ENCODE measurements at regions not wholly inside any gene's neighbourhood (a gene's known extent, or its start where the extent isn't known, plus 50 kb on each side); places are given as distances from the start of the nearest gene placed in this dataset.

DNA sequence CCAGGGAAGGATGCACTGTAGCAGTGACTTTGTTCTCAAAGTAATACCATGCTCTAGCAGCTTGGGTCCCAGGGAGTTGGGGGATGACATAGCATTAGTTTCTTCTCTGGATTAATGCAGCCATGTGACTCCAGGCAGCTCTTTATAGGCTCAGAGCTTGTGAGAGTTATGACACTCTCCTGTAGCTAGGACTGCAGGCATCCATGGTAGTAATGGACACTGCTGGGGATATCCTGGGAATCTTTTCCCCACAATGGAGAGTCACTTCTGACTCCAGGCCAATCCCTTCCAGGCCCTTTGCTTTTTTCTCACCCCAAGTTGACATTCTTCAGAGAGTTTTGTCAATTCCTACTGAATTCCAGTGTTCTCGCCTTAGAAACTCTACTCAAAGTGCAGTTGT lies 270.9 kb downstream of the COG6 start:
- TF ChIP-seq, protein P1, sequence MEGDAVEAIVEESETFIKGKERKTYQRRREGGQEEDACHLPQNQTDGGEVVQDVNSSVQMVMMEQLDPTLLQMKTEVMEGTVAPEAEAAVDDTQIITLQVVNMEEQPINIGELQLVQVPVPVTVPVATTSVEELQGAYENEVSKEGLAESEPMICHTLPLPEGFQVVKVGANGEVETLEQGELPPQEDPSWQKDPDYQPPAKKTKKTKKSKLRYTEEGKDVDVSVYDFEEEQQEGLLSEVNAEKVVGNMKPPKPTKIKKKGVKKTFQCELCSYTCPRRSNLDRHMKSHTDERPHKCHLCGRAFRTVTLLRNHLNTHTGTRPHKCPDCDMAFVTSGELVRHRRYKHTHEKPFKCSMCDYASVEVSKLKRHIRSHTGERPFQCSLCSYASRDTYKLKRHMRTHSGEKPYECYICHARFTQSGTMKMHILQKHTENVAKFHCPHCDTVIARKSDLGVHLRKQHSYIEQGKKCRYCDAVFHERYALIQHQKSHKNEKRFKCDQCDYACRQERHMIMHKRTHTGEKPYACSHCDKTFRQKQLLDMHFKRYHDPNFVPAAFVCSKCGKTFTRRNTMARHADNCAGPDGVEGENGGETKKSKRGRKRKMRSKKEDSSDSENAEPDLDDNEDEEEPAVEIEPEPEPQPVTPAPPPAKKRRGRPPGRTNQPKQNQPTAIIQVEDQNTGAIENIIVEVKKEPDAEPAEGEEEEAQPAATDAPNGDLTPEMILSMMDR (IDR thresholded peaks at IDR 0.05; ENCODE audit: low read depth, low read length, poor library complexity, severe bottlenecking): no peak
- TF ChIP-seq EZH2phosphoT487 (IDR thresholded peaks at IDR 0.05; ENCODE audit: borderline replicate concordance, low read length): no peak
